GM23338 (cell line): ENCODE measurements at regions not wholly inside any gene's neighbourhood (a gene's known extent, or its start where the extent isn't known, plus 50 kb on each side); places are given as distances from the start of the nearest gene placed in this dataset.

Experiments used
- ATAC-seq: fragments of 200-7000 bp; cut with Tn5 transposase; 3 replicates; pipeline ENCODE4 v1.9.1; 2020
- DNase-seq: peaks from one replicate; pipeline ENCODE4 v3.0.0-alpha.2; 2015; ENCODE audit warnings: low spot score
- H2AFZ ChIP-seq: fragments of 200-600 bp; sonication (generic); 2 replicates; pipeline ENCODE4 v1.8.0; 2016; ENCODE audit warnings: antibody characterized with exemption, mild to moderate bottlenecking, moderate library complexity
- H3F3A ChIP-seq: fragments of 200-600 bp; sonication (generic); replicated peaks from 2 replicates; pipeline ENCODE4 v1.8.0; 2017; ENCODE audit warnings: antibody characterized with exemption, mixed run types, low read depth
- H3K27ac ChIP-seq: fragments of 200-600 bp; sonication (generic); 2 replicates; pipeline ENCODE4 v1.6.1; 2016; ENCODE audit warnings: low read depth
- H3K27me3 ChIP-seq: fragments of 200-600 bp; sonication (generic); 2 replicates; pipeline ENCODE4 v1.8.0; 2016; ENCODE audit warnings: mild to moderate bottlenecking, mixed run types, moderate library complexity; ENCODE audit not compliant: insufficient read depth
- H3K36me3 ChIP-seq: fragments of 200-600 bp; sonication (generic); 2 replicates; pipeline ENCODE4 v1.8.0; 2016; ENCODE audit warnings: mild to moderate bottlenecking; ENCODE audit not compliant: insufficient read depth
- H3K4me1 ChIP-seq: fragments of 200-600 bp; sonication (generic); 2 replicates; pipeline ENCODE4 v1.8.0; 2016; ENCODE audit warnings: mild to moderate bottlenecking, moderate library complexity; ENCODE audit not compliant: insufficient read depth
- H3K4me2 ChIP-seq: fragments of 200-600 bp; sonication (generic); 2 replicates; pipeline ENCODE4 v1.7.1; 2017; ENCODE audit warnings: mixed run types
- H3K4me3 ChIP-seq: fragments of 200-600 bp; sonication (generic); 2 replicates; pipeline ENCODE4 v1.6.1; 2016; ENCODE audit warnings: mixed run types
- H3K79me2 ChIP-seq: fragments of 200-600 bp; sonication (generic); replicated peaks from 2 replicates; pipeline ENCODE4 v1.8.0; 2017; ENCODE audit warnings: mild to moderate bottlenecking; ENCODE audit not compliant: insufficient read depth
- H3K9me2 ChIP-seq: fragments of 200-600 bp; sonication (generic); 2 replicates; pipeline ENCODE4 v1.8.0; 2017; ENCODE audit not compliant: insufficient read depth
- H4K20me1 ChIP-seq: fragments of 200-600 bp; sonication (generic); replicated peaks from 2 replicates; pipeline ENCODE4 v1.8.0; 2017; ENCODE audit warnings: mild to moderate bottlenecking; ENCODE audit not compliant: insufficient read depth
- H3K27ac Mint-ChIP-seq: 2 replicates; pipeline ENCODE4 v1.8.0; 2020; ENCODE audit warnings: inconsistent platforms, mild to moderate bottlenecking, moderate library complexity, mixed read lengths
- H3K27me3 Mint-ChIP-seq: 3 replicates; pipeline ENCODE4 v1.8.0; 2022; ENCODE audit warnings: low read depth, mild to moderate bottlenecking, moderate library complexity, mixed read lengths, inconsistent platforms; ENCODE audit not compliant: insufficient read depth, poor library complexity
- H3K36me3 Mint-ChIP-seq: 3 replicates; pipeline ENCODE4 v1.8.0; 2021; ENCODE audit warnings: low read depth, mild to moderate bottlenecking, inconsistent platforms, moderate library complexity, mixed read lengths
- H3K4me1 Mint-ChIP-seq: 3 replicates; pipeline ENCODE4 v1.8.0; 2020; ENCODE audit warnings: mild to moderate bottlenecking, inconsistent platforms, mixed read lengths
- H3K4me3 Mint-ChIP-seq: 3 replicates; pipeline ENCODE4 v1.8.0; 2021; ENCODE audit warnings: moderate library complexity, mild to moderate bottlenecking, inconsistent platforms, mixed read lengths
- H3K9me3 Mint-ChIP-seq: 3 replicates; pipeline ENCODE4 v1.8.0; 2020; ENCODE audit warnings: moderate library complexity, mild to moderate bottlenecking, inconsistent platforms, mixed read lengths
- CREB1 ChIP-seq: fragments of 250-450 bp; sonication (Bioruptor Pico); IDR thresholded peaks from 2 replicates; pipeline ENCODE4 v1.5.0; 2020; ENCODE audit warnings: low read depth, mild to moderate bottlenecking, moderate library complexity
- EZH2 ChIP-seq: fragments of 200-600 bp; sonication (generic); IDR thresholded peaks from one replicate; pipeline ENCODE4 v1.8.0; 2017; ENCODE audit warnings: antibody characterized with exemption, mild to moderate bottlenecking, low read depth; ENCODE audit not compliant: unreplicated experiment
- EZH2phosphoT487 ChIP-seq: fragments of 200-600 bp; sonication (generic); IDR thresholded peaks from one replicate; pipeline ENCODE4 v1.8.1; 2018; ENCODE audit warnings: antibody characterized with exemption; ENCODE audit not compliant: unreplicated experiment
- JUNB ChIP-seq: IDR thresholded peaks from one replicate; pipeline ENCODE4 v1.6.1; 2016; ENCODE audit warnings: antibody characterized with exemption; ENCODE audit not compliant: unreplicated experiment
- NANOG ChIP-seq: IDR thresholded peaks from 2 replicates; pipeline ENCODE4 v1.6.1; 2016; ENCODE audit warnings: antibody characterized with exemption, borderline replicate concordance
- POLR2AphosphoS5 ChIP-seq: IDR thresholded peaks from 2 replicates; pipeline ENCODE4 v1.6.1; 2016; ENCODE audit warnings: antibody characterized with exemption, low read depth
- STAT1 ChIP-seq: IDR thresholded peaks from one replicate; pipeline ENCODE4 v1.6.1; 2016; ENCODE audit warnings: antibody characterized with exemption; ENCODE audit not compliant: unreplicated experiment
- ZNF114 ChIP-seq: fragments of 250-450 bp; sonication (Bioruptor Pico); IDR thresholded peaks from 2 replicates; pipeline ENCODE4 v1.5.0; 2020; ENCODE audit warnings: mild to moderate bottlenecking, moderate library complexity
- ZNF331 ChIP-seq: fragments of 250-450 bp; sonication (Bioruptor Pico); IDR thresholded peaks from 2 replicates; pipeline ENCODE4 v1.5.0; 2020; ENCODE audit warnings: low read depth, mild to moderate bottlenecking, moderate library complexity
- TF ChIP-seq, protein P1 (sequence below): IDR thresholded peaks from 2 replicates; pipeline ENCODE4 v1.6.1; 2016; ENCODE audit warnings: antibody characterized with exemption
- TF ChIP-seq, protein P2 (sequence below): fragments of 250-450 bp; sonication (Bioruptor Pico); IDR thresholded peaks from 2 replicates; pipeline ENCODE4 v1.5.0; 2020; ENCODE audit warnings: mild to moderate bottlenecking, moderate library complexity
- TF ChIP-seq, protein P3 (sequence below): IDR thresholded peaks from one replicate; pipeline ENCODE4 v1.6.1; 2018; ENCODE audit warnings: antibody characterized with exemption; ENCODE audit not compliant: unreplicated experiment
- TF ChIP-seq, protein P4 (sequence below), 2 experiments: fragments of 200-600 bp in 1 of 2; sonication (generic) in 1 of 2; conservative IDR thresholded peaks; 2 replicates each; pipeline versions ENCODE4 v1.5.1 to v1.6.1; 2016 to 2017; ENCODE audit warnings: antibody characterized with exemption in 2 of 2, low read depth in 2 of 2, mild to moderate bottlenecking in 2 of 2, moderate library complexity in 1 of 2

DNA sequence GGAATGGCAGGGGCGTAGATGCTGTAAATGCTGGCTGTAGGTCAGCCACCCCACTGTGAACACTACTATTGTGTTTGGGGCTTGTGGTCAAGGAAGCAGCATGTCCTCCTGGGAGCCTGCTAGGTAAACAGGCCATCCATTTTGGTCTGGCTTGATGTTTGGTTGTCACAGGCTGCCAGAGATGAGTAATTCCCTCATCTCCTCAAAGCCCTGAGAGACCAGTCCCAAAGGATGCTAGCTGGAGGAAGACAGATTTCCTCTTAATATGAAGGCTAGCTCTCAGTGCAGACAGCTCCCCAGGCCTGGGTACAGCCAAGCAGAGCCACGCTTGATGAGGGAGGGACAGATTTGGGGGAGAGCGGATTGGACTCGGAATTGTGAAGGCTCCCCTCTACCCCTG lies 72.5 kb upstream of the MAP1B start:
- ATAC-seq, result peak; percentile 11; the same call in 1 of the 3 replicates
- Histone ChIP-seq H2AFZ (peak overlapping the region; percentile 83), H3K4me3 (no peak overlapping the region), H4K20me1 (no peaks in the 10 kb centered on the region), H3F3A (no peaks in the 10 kb centered on the region), H3K36me3 (no peaks in the 10 kb centered on the region), H3K4me2 (no peak overlapping the region), H3K27me3 (no peaks in the 10 kb centered on the region), H3K79me2 (no peaks in the 10 kb centered on the region), H3K9me2 (no peaks in the 10 kb centered on the region), H3K4me1 (peaks cover 46% of the 10 kb centered on the region), H3K27ac (no peak overlapping the region)
- Mint-ChIP-seq H3K4me1 (peaks cover 54% of the 10 kb centered on the region), H3K27me3 (peaks cover 9% of the 10 kb centered on the region), H3K27ac (no peak overlapping the region), H3K9me3 (no peaks in the 10 kb centered on the region), H3K36me3 (no peaks in the 10 kb centered on the region), H3K4me3 (no peak overlapping the region)
- DNase-seq, result no peak
- no peak for TF ChIP-seq ZNF331 (CRISPR knock-in tag)
- TF ChIP-seq EZH2, result no peak
- TF ChIP-seq, protein P1, sequence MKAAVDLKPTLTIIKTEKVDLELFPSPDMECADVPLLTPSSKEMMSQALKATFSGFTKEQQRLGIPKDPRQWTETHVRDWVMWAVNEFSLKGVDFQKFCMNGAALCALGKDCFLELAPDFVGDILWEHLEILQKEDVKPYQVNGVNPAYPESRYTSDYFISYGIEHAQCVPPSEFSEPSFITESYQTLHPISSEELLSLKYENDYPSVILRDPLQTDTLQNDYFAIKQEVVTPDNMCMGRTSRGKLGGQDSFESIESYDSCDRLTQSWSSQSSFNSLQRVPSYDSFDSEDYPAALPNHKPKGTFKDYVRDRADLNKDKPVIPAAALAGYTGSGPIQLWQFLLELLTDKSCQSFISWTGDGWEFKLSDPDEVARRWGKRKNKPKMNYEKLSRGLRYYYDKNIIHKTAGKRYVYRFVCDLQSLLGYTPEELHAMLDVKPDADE, result no peak
- no peak for TF ChIP-seq STAT1
- no peak for TF ChIP-seq ZNF114 (CRISPR knock-in tag)
- TF ChIP-seq, protein P2, sequence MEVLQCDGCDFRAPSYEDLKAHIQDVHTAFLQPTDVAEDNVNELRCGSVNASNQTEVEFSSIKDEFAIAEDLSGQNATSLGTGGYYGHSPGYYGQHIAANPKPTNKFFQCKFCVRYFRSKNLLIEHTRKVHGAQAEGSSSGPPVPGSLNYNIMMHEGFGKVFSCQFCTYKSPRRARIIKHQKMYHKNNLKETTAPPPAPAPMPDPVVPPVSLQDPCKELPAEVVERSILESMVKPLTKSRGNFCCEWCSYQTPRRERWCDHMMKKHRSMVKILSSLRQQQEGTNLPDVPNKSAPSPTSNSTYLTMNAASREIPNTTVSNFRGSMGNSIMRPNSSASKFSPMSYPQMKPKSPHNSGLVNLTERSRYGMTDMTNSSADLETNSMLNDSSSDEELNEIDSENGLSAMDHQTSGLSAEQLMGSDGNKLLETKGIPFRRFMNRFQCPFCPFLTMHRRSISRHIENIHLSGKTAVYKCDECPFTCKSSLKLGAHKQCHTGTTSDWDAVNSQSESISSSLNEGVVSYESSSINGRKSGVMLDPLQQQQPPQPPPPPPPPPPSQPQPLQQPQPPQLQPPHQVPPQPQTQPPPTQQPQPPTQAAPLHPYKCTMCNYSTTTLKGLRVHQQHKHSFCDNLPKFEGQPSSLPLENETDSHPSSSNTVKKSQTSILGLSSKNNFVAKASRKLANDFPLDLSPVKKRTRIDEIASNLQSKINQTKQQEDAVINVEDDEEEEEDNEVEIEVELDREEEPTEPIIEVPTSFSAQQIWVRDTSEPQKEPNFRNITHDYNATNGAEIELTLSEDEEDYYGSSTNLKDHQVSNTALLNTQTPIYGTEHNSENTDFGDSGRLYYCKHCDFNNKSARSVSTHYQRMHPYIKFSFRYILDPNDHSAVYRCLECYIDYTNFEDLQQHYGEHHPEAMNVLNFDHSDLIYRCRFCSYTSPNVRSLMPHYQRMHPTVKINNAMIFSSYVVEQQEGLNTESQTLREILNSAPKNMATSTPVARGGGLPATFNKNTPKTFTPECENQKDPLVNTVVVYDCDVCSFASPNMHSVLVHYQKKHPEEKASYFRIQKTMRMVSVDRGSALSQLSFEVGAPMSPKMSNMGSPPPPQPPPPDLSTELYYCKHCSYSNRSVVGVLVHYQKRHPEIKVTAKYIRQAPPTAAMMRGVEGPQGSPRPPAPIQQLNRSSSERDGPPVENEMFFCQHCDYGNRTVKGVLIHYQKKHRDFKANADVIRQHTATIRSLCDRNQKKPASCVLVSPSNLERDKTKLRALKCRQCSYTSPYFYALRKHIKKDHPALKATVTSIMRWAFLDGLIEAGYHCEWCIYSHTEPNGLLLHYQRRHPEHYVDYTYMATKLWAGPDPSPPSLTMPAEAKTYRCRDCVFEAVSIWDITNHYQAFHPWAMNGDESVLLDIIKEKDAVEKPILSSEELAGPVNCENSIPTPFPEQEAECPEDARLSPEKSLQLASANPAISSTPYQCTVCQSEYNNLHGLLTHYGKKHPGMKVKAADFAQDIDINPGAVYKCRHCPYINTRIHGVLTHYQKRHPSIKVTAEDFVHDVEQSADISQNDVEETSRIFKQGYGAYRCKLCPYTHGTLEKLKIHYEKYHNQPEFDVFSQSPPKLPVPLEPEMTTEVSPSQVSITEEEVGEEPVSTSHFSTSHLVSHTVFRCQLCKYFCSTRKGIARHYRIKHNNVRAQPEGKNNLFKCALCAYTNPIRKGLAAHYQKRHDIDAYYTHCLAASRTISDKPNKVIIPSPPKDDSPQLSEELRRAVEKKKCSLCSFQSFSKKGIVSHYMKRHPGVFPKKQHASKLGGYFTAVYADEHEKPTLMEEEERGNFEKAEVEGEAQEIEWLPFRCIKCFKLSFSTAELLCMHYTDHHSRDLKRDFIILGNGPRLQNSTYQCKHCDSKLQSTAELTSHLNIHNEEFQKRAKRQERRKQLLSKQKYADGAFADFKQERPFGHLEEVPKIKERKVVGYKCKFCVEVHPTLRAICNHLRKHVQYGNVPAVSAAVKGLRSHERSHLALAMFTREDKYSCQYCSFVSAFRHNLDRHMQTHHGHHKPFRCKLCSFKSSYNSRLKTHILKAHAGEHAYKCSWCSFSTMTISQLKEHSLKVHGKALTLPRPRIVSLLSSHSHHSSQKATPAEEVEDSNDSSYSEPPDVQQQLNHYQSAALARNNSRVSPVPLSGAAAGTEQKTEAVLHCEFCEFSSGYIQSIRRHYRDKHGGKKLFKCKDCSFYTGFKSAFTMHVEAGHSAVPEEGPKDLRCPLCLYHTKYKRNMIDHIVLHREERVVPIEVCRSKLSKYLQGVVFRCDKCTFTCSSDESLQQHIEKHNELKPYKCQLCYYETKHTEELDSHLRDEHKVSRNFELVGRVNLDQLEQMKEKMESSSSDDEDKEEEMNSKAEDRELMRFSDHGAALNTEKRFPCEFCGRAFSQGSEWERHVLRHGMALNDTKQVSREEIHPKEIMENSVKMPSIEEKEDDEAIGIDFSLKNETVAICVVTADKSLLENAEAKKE (CRISPR knock-in tag), result no peak
- no peak for TF ChIP-seq NANOG
- TF ChIP-seq, protein P3, sequence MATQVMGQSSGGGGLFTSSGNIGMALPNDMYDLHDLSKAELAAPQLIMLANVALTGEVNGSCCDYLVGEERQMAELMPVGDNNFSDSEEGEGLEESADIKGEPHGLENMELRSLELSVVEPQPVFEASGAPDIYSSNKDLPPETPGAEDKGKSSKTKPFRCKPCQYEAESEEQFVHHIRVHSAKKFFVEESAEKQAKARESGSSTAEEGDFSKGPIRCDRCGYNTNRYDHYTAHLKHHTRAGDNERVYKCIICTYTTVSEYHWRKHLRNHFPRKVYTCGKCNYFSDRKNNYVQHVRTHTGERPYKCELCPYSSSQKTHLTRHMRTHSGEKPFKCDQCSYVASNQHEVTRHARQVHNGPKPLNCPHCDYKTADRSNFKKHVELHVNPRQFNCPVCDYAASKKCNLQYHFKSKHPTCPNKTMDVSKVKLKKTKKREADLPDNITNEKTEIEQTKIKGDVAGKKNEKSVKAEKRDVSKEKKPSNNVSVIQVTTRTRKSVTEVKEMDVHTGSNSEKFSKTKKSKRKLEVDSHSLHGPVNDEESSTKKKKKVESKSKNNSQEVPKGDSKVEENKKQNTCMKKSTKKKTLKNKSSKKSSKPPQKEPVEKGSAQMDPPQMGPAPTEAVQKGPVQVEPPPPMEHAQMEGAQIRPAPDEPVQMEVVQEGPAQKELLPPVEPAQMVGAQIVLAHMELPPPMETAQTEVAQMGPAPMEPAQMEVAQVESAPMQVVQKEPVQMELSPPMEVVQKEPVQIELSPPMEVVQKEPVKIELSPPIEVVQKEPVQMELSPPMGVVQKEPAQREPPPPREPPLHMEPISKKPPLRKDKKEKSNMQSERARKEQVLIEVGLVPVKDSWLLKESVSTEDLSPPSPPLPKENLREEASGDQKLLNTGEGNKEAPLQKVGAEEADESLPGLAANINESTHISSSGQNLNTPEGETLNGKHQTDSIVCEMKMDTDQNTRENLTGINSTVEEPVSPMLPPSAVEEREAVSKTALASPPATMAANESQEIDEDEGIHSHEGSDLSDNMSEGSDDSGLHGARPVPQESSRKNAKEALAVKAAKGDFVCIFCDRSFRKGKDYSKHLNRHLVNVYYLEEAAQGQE, result no peak
- TF ChIP-seq CREB1, result no peak
- TF ChIP-seq EZH2phosphoT487, result no peak
- no peak for TF ChIP-seq POLR2AphosphoS5
- TF ChIP-seq, protein P4, sequence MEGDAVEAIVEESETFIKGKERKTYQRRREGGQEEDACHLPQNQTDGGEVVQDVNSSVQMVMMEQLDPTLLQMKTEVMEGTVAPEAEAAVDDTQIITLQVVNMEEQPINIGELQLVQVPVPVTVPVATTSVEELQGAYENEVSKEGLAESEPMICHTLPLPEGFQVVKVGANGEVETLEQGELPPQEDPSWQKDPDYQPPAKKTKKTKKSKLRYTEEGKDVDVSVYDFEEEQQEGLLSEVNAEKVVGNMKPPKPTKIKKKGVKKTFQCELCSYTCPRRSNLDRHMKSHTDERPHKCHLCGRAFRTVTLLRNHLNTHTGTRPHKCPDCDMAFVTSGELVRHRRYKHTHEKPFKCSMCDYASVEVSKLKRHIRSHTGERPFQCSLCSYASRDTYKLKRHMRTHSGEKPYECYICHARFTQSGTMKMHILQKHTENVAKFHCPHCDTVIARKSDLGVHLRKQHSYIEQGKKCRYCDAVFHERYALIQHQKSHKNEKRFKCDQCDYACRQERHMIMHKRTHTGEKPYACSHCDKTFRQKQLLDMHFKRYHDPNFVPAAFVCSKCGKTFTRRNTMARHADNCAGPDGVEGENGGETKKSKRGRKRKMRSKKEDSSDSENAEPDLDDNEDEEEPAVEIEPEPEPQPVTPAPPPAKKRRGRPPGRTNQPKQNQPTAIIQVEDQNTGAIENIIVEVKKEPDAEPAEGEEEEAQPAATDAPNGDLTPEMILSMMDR (conservative IDR thresholded peaks at IDR 0.05; ENCODE audit: low read depth in 2 of 2), result no peak
- TF ChIP-seq JUNB, result no peak
